H1 (cell line): ENCODE measurements at regions not wholly inside any gene's neighbourhood (a gene's known extent, or its start where the extent isn't known, plus 50 kb on each side); places are given as distances from the start of the nearest gene placed in this dataset.

ENCODE experiments used
- CTCF ChIA-PET: fragments of 300-600 bp; sonication (Branson Sonifier 250); formaldehyde crosslinking; loops from one replicate; lab custom pipeline; 2021; ENCODE audit not compliant: partially characterized antibody; lab: Charles Lee
- POLR2A ChIA-PET: fragments of 300-600 bp; sonication (Branson Sonifier 250); formaldehyde crosslinking; loops from one replicate; lab custom pipeline; 2021; ENCODE audit warnings: inconsistent platforms; ENCODE audit not compliant: partially characterized antibody; lab: Charles Lee
- DNase-seq, 2 experiments: peaks; one replicate each; pipeline versions ENCODE4 v3.0.0 to v3.0.0-alpha.2; 2010 to 2022; ENCODE audit warnings: low spot score in 2 of 2, low read depth in 1 of 2, mixed read lengths in 1 of 2
- FAIRE-seq: peaks from 2 replicates; lab custom pipeline; 2011; peaks lifted over from hg19 to GRCh38; lab: Jason Lieb, UNC
- H2AFZ ChIP-seq: 2 replicates; pipeline ENCODE4 v1.8.1; 2012; ENCODE audit warnings: low read length, inconsistent platforms
- H2AK5ac ChIP-seq: 2 replicates; pipeline ENCODE4 v1.6.1; 2013; ENCODE audit warnings: low read depth, low read length
- H2BK120ac ChIP-seq: replicated peaks from 2 replicates; pipeline ENCODE3; 2013; ENCODE audit warnings: low read depth, low read length, inconsistent platforms
- H2BK12ac ChIP-seq: 2 replicates; pipeline ENCODE4 v1.6.1; 2013; ENCODE audit warnings: low read depth, low read length
- H2BK15ac ChIP-seq: 2 replicates; pipeline ENCODE4 v1.6.1; 2013; ENCODE audit warnings: low read length
- H2BK20ac ChIP-seq: 2 replicates; pipeline ENCODE4 v1.6.1; 2013; ENCODE audit warnings: low read length
- H2BK5ac ChIP-seq: 2 replicates; pipeline ENCODE4 v1.6.1; 2013; ENCODE audit warnings: low read depth, low read length
- H3K14ac ChIP-seq: 2 replicates; pipeline ENCODE4 v1.6.1; 2013; ENCODE audit warnings: inconsistent platforms; ENCODE audit not compliant: insufficient read length
- H3K18ac ChIP-seq: 2 replicates; pipeline ENCODE4 v1.6.1; 2013; ENCODE audit warnings: low read length; ENCODE audit errors: extremely low read depth
- H3K23ac ChIP-seq: 2 replicates; pipeline ENCODE4 v1.6.1; 2013; ENCODE audit warnings: inconsistent platforms; ENCODE audit not compliant: insufficient read length
- H3K23me2 ChIP-seq: 2 replicates; pipeline ENCODE4 v1.6.1; 2013; ENCODE audit warnings: low read depth, low read length
- H3K27ac ChIP-seq: 2 replicates; pipeline ENCODE4 v1.6.1; 2011; ENCODE audit warnings: low read depth, low read length, inconsistent platforms
- H3K27me3 ChIP-seq, 4 experiments: replicated peaks in 1 of 4; 1 replicate in 1 of 4; 2 replicates in 3 of 4; pipeline versions ENCODE4 v1.6.1 to v1.8.1; 2011 to 2013; ENCODE audit warnings: low read length in 3 of 4, mild to moderate bottlenecking in 3 of 4, inconsistent platforms in 2 of 4, mixed read lengths in 2 of 4, moderate library complexity in 1 of 4; ENCODE audit not compliant: control insufficient read depth in 3 of 4, insufficient read depth in 3 of 4; ENCODE audit errors: extremely low read depth in 1 of 4
- H3K36me3 ChIP-seq, 4 experiments: 2 replicates each; pipeline versions ENCODE4 v1.6.1 to v1.8.1; 2011 to 2013; ENCODE audit warnings: mild to moderate bottlenecking in 4 of 4, low read length in 3 of 4, moderate library complexity in 2 of 4, control low read depth in 1 of 4, inconsistent platforms in 1 of 4; ENCODE audit not compliant: insufficient read depth in 4 of 4, control insufficient read depth in 2 of 4
- H3K4ac ChIP-seq: replicated peaks from 2 replicates; pipeline ENCODE3; 2013; ENCODE audit warnings: low read length, low read depth, mixed read lengths, inconsistent platforms; ENCODE audit not compliant: insufficient read length
- H3K4me1 ChIP-seq, 4 experiments: replicated peaks in 1 of 4; 1 replicate in 1 of 4; 2 replicates in 3 of 4; pipeline versions ENCODE4 v1.6.1 to v1.8.1; 2011 to 2013; ENCODE audit warnings: low read length in 3 of 4, inconsistent platforms in 2 of 4, mixed read lengths in 1 of 4; ENCODE audit not compliant: insufficient read depth in 4 of 4, control insufficient read depth in 3 of 4
- H3K4me2 ChIP-seq, 2 experiments: 2 replicates each; pipeline versions ENCODE4 v1.6.1 to v1.8.1; 2011 to 2013; ENCODE audit warnings: low read depth in 2 of 2, low read length in 2 of 2, control low read depth in 1 of 2, inconsistent platforms in 1 of 2, mild to moderate bottlenecking in 1 of 2; ENCODE audit not compliant: insufficient read depth in 1 of 2
- H3K4me3 ChIP-seq, 4 experiments: fragments of 200-600, 300-600 bp in 1 of 4; sonication (generic), shearing (Covaris generic), sonication (Bioruptor Twin) in 1 of 4; 2 replicates each; pipeline versions ENCODE4 v1.5.1 to v1.8.1; 2011 to 2016; ENCODE audit warnings: low read length in 4 of 4, low read depth in 3 of 4, control low read depth in 2 of 4, inconsistent platforms in 2 of 4, mild to moderate bottlenecking in 2 of 4, mixed read lengths in 1 of 4, moderate library complexity in 1 of 4; ENCODE audit not compliant: insufficient read depth in 2 of 4; ENCODE audit errors: extremely low read depth in 1 of 4
- H3K56ac ChIP-seq: replicated peaks from 2 replicates; pipeline ENCODE3; 2013; ENCODE audit warnings: low read depth, mild to moderate bottlenecking, mixed read lengths, low read length, inconsistent platforms; ENCODE audit not compliant: insufficient read length
- H3K79me1 ChIP-seq: 2 replicates; pipeline ENCODE4 v1.6.1; 2013; ENCODE audit warnings: low read depth, low read length, control low read depth
- H3K79me2 ChIP-seq, 2 experiments: 2 replicates each; pipeline versions ENCODE4 v1.6.1 to v1.8.1; 2012 to 2013; ENCODE audit warnings: low read length in 2 of 2, mild to moderate bottlenecking in 2 of 2, inconsistent platforms in 1 of 2; ENCODE audit not compliant: insufficient read depth in 2 of 2, control insufficient read depth in 1 of 2
- H3K9ac ChIP-seq, 4 experiments: replicated peaks in 1 of 4; 1 replicate in 1 of 4; 2 replicates in 3 of 4; pipeline versions ENCODE4 v1.6.1 to v1.8.1; 2011 to 2013; ENCODE audit warnings: low read depth in 3 of 4, low read length in 3 of 4, control low read depth in 2 of 4, mild to moderate bottlenecking in 2 of 4, moderate library complexity in 2 of 4, inconsistent platforms in 1 of 4; ENCODE audit errors: extremely low read depth in 1 of 4
- H3K9me3 ChIP-seq, 2 experiments: 2 replicates each; pipeline versions ENCODE4 v1.6.1 to v1.8.1; 2012 to 2013; ENCODE audit warnings: mild to moderate bottlenecking in 2 of 2, moderate library complexity in 2 of 2, control low read depth in 1 of 2, inconsistent platforms in 1 of 2, low read depth in 1 of 2, low read length in 1 of 2, mixed read lengths in 1 of 2; ENCODE audit not compliant: insufficient read depth in 2 of 2
- H4K20me1 ChIP-seq, 2 experiments: replicated peaks in 1 of 2; 2 replicates each; pipeline versions ENCODE3 to v1.8.1; 2011 to 2013; ENCODE audit warnings: inconsistent platforms in 2 of 2, low read length in 2 of 2, mild to moderate bottlenecking in 1 of 2; ENCODE audit not compliant: insufficient read depth in 2 of 2, control insufficient read depth in 1 of 2
- H4K5ac ChIP-seq: 2 replicates; pipeline ENCODE4 v1.6.1; 2013; ENCODE audit warnings: low read length, low read depth, mixed read lengths, inconsistent platforms; ENCODE audit not compliant: insufficient read length
- H4K8ac ChIP-seq: 2 replicates; pipeline ENCODE4 v1.8.0; 2013; ENCODE audit warnings: mild to moderate bottlenecking, moderate library complexity, low read length, inconsistent platforms; ENCODE audit not compliant: insufficient read depth; ENCODE audit errors: extremely low read depth
- H4K91ac ChIP-seq: replicated peaks from 2 replicates; pipeline ENCODE3; 2013; ENCODE audit warnings: low read length, mixed read lengths, inconsistent platforms; ENCODE audit not compliant: insufficient read length
- MAFK ChIP-seq: IDR thresholded peaks from 2 replicates; pipeline ENCODE4 v1.6.1; 2012; ENCODE audit warnings: low read depth, mild to moderate bottlenecking, improper control_type of control experiment, low read length
- SP1 ChIP-seq: IDR thresholded peaks from 2 replicates; pipeline ENCODE4 v1.6.1; 2011; ENCODE audit warnings: low read depth, low read length
- WGBS, 2 experiments: shearing (Covaris generic) in 1 of 2; methylation state at CpG; one replicate each; pipeline versions ENCODE4 v1.1.6 to v1.1.7; 2013 to 2015; ENCODE audit warnings: low lambda C conversion rate in 2 of 2, mixed read lengths in 2 of 2, inconsistent platforms in 1 of 2, low coverage in 1 of 2, missing lambda C conversion rate in 1 of 2; ENCODE audit not compliant: insufficient replicate concordance in 2 of 2, insufficient coverage in 1 of 2, insufficient read length in 1 of 2; ENCODE audit errors: extremely low coverage in 1 of 2, missing lambda C conversion rate in 1 of 2; 5-methylcytosine and 5-hydroxymethylcytosine counted together

GRCh38 chr12:58586762-58587161 is 333.5 kb downstream of the LRIG3 start:
- no peak for FAIRE-seq
- CTCF ChIA-PET: no interaction called here
- no peak overlapping the region for H2AK5ac ChIP-seq

More at GRCh38 chr12:58586762-58587161, 333.5 kb downstream of the LRIG3 start:
- H3K79me2 ChIP-seq: no peaks in the 10 kb centered on the region
- TF ChIP-seq SP1 (no peak), MAFK (peak; percentile 48; the same call in 1 of the 2 replicates)
- H3K18ac ChIP-seq: no peak overlapping the region
- H3K9ac ChIP-seq: no peak overlapping the region
- H4K5ac ChIP-seq: no peak overlapping the region
- H3K9me3 ChIP-seq: no peaks in the 10 kb centered on the region
- 62% methylated on average over 3 of the region's 3 CpGs; no CpG with 5 or more reads in 1 of the 2 experiments for WGBS, 2 experiments
- H2AFZ ChIP-seq: no peak overlapping the region
- H2BK12ac ChIP-seq: no peak overlapping the region
- no peaks in the 10 kb centered on the region for H3K23me2 ChIP-seq
- H3K27ac ChIP-seq: no peak overlapping the region
- no peak overlapping the region for H3K14ac ChIP-seq
- no peaks in the 10 kb centered on the region for H3K27me3 ChIP-seq
- H3K23ac ChIP-seq: no peak overlapping the region
- no peak overlapping the region for H2BK120ac ChIP-seq
- no peaks in the 10 kb centered on the region for H3K79me1 ChIP-seq
- POLR2A ChIA-PET: no interaction called here
- no peaks in the 10 kb centered on the region for H3K36me3 ChIP-seq
- H2BK5ac ChIP-seq: no peak overlapping the region
- H2BK15ac ChIP-seq: no peak overlapping the region
- DNase-seq: no peak
- H3K4me1 ChIP-seq: no peaks in the 10 kb centered on the region
- no peak overlapping the region for H4K91ac ChIP-seq
- no peak overlapping the region for H3K4me3 ChIP-seq
- no peak overlapping the region for H2BK20ac ChIP-seq
- H4K8ac ChIP-seq: no peak overlapping the region
- no peak overlapping the region for H3K4ac ChIP-seq
- no peak overlapping the region for H3K4me2 ChIP-seq
- no peaks in the 10 kb centered on the region for H4K20me1 ChIP-seq
- no peak overlapping the region for H3K56ac ChIP-seq
